ENCODE measurements at regions not wholly inside any gene's neighbourhood (a gene's known extent, or its start where the extent isn't known, plus 50 kb on each side); places are given as distances from the start of the nearest gene placed in this dataset.

GRCh38 chr4:116561768-116562167, 523.6 kb downstream of the TRAM1L1 start:
- TF ChIP-seq POLR2A (IDR thresholded peaks at IDR 0.05) = no peak
- no peak for TF ChIP-seq CTCF (IDR thresholded peaks at IDR 0.05)
